Lower lobe of right lung (tissue), 2 donors: ENCODE measurements at regions not wholly inside any gene's neighbourhood (a gene's known extent, or its start where the extent isn't known, plus 50 kb on each side); places are given as distances from the start of the nearest gene placed in this dataset.

Source experiments
- ATAC-seq, 2 donors: fragments of 200-7000 bp; cut with Tn5 transposase; one replicate each; pipeline ENCODE4 v1.9.1; 2020 to 2022; ENCODE audit warnings: mild to moderate bottlenecking in 2 of 2, moderate library complexity in 2 of 2
- DNase-seq: peaks from one replicate; pipeline ENCODE4 v3.0.0-alpha.2; 2020
- H3K27ac ChIP-seq: fragments of 200-600 bp; one replicate; pipeline ENCODE4 v1.8.0; 2022
- H3K27me3 ChIP-seq: fragments of 200-600 bp; one replicate; pipeline ENCODE4 v1.8.0; 2022; ENCODE audit warnings: low read depth
- H3K36me3 ChIP-seq: fragments of 200-600 bp; one replicate; pipeline ENCODE4 v1.8.0; 2022; ENCODE audit warnings: mild to moderate bottlenecking
- H3K4me1 ChIP-seq: fragments of 200-600 bp; one replicate; pipeline ENCODE4 v1.8.0; 2022
- H3K4me3 ChIP-seq: fragments of 200-600 bp; one replicate; pipeline ENCODE4 v1.8.0; 2022; ENCODE audit warnings: mild to moderate bottlenecking
- H3K9me3 ChIP-seq: fragments of 200-600 bp; one replicate; pipeline ENCODE4 v1.8.0; 2022
- CTCF ChIP-seq: fragments of 200-600 bp; IDR thresholded peaks from one replicate; pipeline ENCODE4 v1.8.0; 2022; ENCODE audit warnings: antibody characterized with exemption, mild to moderate bottlenecking
- intact Hi-C: fragments of 100-400 bp; cut with DNase I; formaldehyde crosslinking; loops from one replicate; pipeline ENCODE4 v1.11.0; 2022
- donor health status: DM: no; HTN: yes; CAD: no; lungs with severe emphysema.

- intact Hi-C loops = no loop called here
- no peaks in the 10 kb centered on the region for H3K36me3 ChIP-seq
- no peak for TF ChIP-seq CTCF
- no peak overlapping the region for H3K4me3 ChIP-seq
- DNase-seq = no peak
- no peaks in the 10 kb centered on the region for H3K9me3 ChIP-seq
- H3K4me1 ChIP-seq = peaks cover 18% of the 10 kb centered on the region
- no peaks in the 10 kb centered on the region for H3K27me3 ChIP-seq
- ATAC-seq = peak in 1 of 2 donors; percentile 42
- no peak overlapping the region for H3K27ac ChIP-seq
Measured at GRCh38 chr9:94014920-94015319, 59.8 kb upstream of the BARX1 start.

GRCh38 chr9:94014066-94014654 lies 59.0 kb upstream of the BARX1 start:
- Histone ChIP-seq H3K36me3 (no peaks in the 10 kb centered on the region), H3K4me1 (peaks cover 17% of the 10 kb centered on the region), H3K27ac (no peak overlapping the region), H3K4me3 (no peak overlapping the region), H3K9me3 (no peaks in the 10 kb centered on the region), H3K27me3 (no peaks in the 10 kb centered on the region)
- TF ChIP-seq CTCF = peak; percentile 54
- intact Hi-C loops = no loop called here
- ATAC-seq (peak; percentile 48 to 71), DNase-seq (no peak)

GRCh38 chr9:94010980-94011533 lies 55.9 kb upstream of the BARX1 start:
- no peak overlapping the region for H3K27ac ChIP-seq
- no peaks in the 10 kb centered on the region for H3K36me3 ChIP-seq
- no peak for DNase-seq
- H3K4me1 ChIP-seq = peaks cover 10% of the 10 kb centered on the region
- no peaks in the 10 kb centered on the region for H3K9me3 ChIP-seq
- no peaks in the 10 kb centered on the region for H3K27me3 ChIP-seq
- peak in 1 of 2 donors; percentile 71 for ATAC-seq
- no peak for TF ChIP-seq CTCF
- intact Hi-C loops = no loop called here
- H3K4me3 ChIP-seq = no peak overlapping the region

GRCh38 chr9:94005272-94005901 lies 50.2 kb upstream of the BARX1 start:
- H3K9me3 ChIP-seq = no peaks in the 10 kb centered on the region
- H3K4me1 ChIP-seq = no peaks in the 10 kb centered on the region
- no peak overlapping the region for H3K4me3 ChIP-seq
- H3K27me3 ChIP-seq = no peaks in the 10 kb centered on the region
- no peaks in the 10 kb centered on the region for H3K36me3 ChIP-seq
- TF ChIP-seq CTCF = no peak
- no peak overlapping the region for H3K27ac ChIP-seq
- ATAC-seq (no peak), DNase-seq (no peak)
- intact Hi-C loops = no loop called here
